OCI-LY3 (cell line): ENCODE measurements at regions not wholly inside any gene's neighbourhood (a gene's known extent, or its start where the extent isn't known, plus 50 kb on each side); places are given as distances from the start of the nearest gene placed in this dataset.

Source experiments
- CTCF ChIP-seq: fragments of 200-600, 300-600 bp; sonication (generic); IDR thresholded peaks from 2 replicates; pipeline ENCODE4 v1.5.1; 2014; ENCODE audit warnings: antibody characterized with exemption, low read length, low read depth
- EZH2phosphoT487 ChIP-seq: fragments of 200-600 bp; shearing (Covaris generic); IDR thresholded peaks from 2 replicates; pipeline ENCODE4 v1.6.1; 2018; ENCODE audit warnings: antibody characterized with exemption, mixed run types, low read depth

- TF ChIP-seq CTCF: no peak
- TF ChIP-seq EZH2phosphoT487: no peak
These were observed 71.2 kb upstream of the TAF1L start for GRCh38 chr9:32706725-32707100.
